Hepatocyte (in vitro differentiated cells): ENCODE measurements at regions not wholly inside any gene's neighbourhood (a gene's known extent, or its start where the extent isn't known, plus 50 kb on each side); places are given as distances from the start of the nearest gene placed in this dataset.

ENCODE experiments used
- DNase-seq: peaks from one replicate; pipeline ENCODE4 v3.0.0-alpha.2; 2016; ENCODE audit warnings: low spot score
- H2AFZ ChIP-seq: fragments of 200-600 bp; sonication (generic); 2 replicates; pipeline ENCODE4 v1.6.0; 2016; ENCODE audit warnings: antibody characterized with exemption, mild to moderate bottlenecking
- H3K27ac ChIP-seq: fragments of 200-600 bp; sonication (generic); 2 replicates; pipeline ENCODE4 v1.5.1; 2016; ENCODE audit warnings: mild to moderate bottlenecking
- H3K27me3 ChIP-seq: fragments of 200-600 bp; sonication (generic); 2 replicates; pipeline ENCODE4 v1.6.1; 2016
- H3K36me3 ChIP-seq: fragments of 200-600 bp; sonication (generic); replicated peaks from 2 replicates; pipeline ENCODE4 v1.5.1; 2016; ENCODE audit warnings: low read depth; ENCODE audit not compliant: insufficient read depth
- H3K4me1 ChIP-seq: fragments of 200-600 bp; sonication (generic); 2 replicates; pipeline ENCODE4 v1.5.1; 2016; ENCODE audit warnings: mild to moderate bottlenecking, moderate library complexity; ENCODE audit not compliant: insufficient read depth
- H3K4me2 ChIP-seq: fragments of 200-600 bp; sonication (generic); 2 replicates; pipeline ENCODE4 v1.6.0; 2016
- H3K4me3 ChIP-seq: fragments of 200-600 bp; sonication (generic); 2 replicates; pipeline ENCODE4 v1.5.1; 2016; ENCODE audit warnings: mild to moderate bottlenecking
- H3K79me2 ChIP-seq: fragments of 200-600 bp; sonication (generic); 2 replicates; pipeline ENCODE4 v1.6.0; 2017; ENCODE audit warnings: mild to moderate bottlenecking
- H3K9me2 ChIP-seq: fragments of 200-600 bp; sonication (generic); replicated peaks from 2 replicates; pipeline ENCODE4 v1.6.0; 2017; ENCODE audit warnings: mild to moderate bottlenecking; ENCODE audit not compliant: insufficient read depth
- H3K9me3 ChIP-seq: fragments of 200-600 bp; sonication (generic); 2 replicates; pipeline ENCODE4 v1.5.1; 2016; ENCODE audit warnings: low read depth, mild to moderate bottlenecking
- H4K20me1 ChIP-seq: fragments of 200-600 bp; sonication (generic); 2 replicates; pipeline ENCODE4 v1.6.0; 2016; ENCODE audit warnings: mild to moderate bottlenecking; ENCODE audit not compliant: insufficient read depth, poor library complexity, severe bottlenecking
- EZH2 ChIP-seq: fragments of 200-600 bp; sonication (generic); IDR thresholded peaks from 2 replicates; pipeline ENCODE4 v1.6.1; 2016; ENCODE audit warnings: antibody characterized with exemption, mild to moderate bottlenecking, borderline replicate concordance
- EZH2phosphoT487 ChIP-seq: fragments of 200-600 bp; sonication (generic); IDR thresholded peaks from one replicate; pipeline ENCODE4 v1.6.1; 2018; ENCODE audit warnings: antibody characterized with exemption, mild to moderate bottlenecking, low read depth, moderate library complexity; ENCODE audit not compliant: unreplicated experiment, severe bottlenecking
- WGBS: methylation state at CpG from one replicate; pipeline ENCODE4 v1.1.6; 2016; ENCODE audit warnings: low lambda C conversion rate; ENCODE audit errors: missing lambda C conversion rate; 5-methylcytosine and 5-hydroxymethylcytosine counted together
- TF ChIP-seq, protein P1 (sequence below): fragments of 200-600 bp; sonication (generic); IDR thresholded peaks from 2 replicates; pipeline ENCODE4 v1.5.1; 2016; ENCODE audit warnings: antibody characterized with exemption, mild to moderate bottlenecking; ENCODE audit not compliant: poor library complexity

DNA sequence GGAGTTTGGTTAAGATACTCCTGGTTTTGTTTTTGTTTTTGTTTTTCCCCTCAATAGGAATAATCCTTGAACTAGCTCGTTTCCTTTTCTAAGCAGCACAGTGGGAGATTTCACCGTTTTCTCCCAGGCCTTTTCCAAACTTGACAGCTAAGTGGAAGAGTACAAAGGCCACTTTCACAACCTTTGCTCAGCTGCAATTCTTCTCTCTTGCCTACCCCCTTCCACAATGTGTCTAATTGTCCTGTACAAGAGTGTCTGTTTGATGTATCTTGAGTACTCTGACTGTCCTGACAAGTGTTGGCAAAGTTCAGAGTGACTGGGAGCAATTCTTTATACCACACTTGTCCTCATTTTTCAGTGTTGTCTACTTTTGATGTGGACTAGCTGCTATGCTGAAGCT is 674.3 kb upstream of the AMOT start:
- H3K79me2 ChIP-seq = no peaks in the 10 kb centered on the region
- peak; percentile 38 for DNase-seq
- H3K27ac ChIP-seq = peak overlapping the region; percentile 17
- H3K4me1 ChIP-seq = peaks cover 15% of the 10 kb centered on the region
- WGBS = 12% methylated on average over 2 of the region's 2 CpGs
- TF ChIP-seq, protein P1, sequence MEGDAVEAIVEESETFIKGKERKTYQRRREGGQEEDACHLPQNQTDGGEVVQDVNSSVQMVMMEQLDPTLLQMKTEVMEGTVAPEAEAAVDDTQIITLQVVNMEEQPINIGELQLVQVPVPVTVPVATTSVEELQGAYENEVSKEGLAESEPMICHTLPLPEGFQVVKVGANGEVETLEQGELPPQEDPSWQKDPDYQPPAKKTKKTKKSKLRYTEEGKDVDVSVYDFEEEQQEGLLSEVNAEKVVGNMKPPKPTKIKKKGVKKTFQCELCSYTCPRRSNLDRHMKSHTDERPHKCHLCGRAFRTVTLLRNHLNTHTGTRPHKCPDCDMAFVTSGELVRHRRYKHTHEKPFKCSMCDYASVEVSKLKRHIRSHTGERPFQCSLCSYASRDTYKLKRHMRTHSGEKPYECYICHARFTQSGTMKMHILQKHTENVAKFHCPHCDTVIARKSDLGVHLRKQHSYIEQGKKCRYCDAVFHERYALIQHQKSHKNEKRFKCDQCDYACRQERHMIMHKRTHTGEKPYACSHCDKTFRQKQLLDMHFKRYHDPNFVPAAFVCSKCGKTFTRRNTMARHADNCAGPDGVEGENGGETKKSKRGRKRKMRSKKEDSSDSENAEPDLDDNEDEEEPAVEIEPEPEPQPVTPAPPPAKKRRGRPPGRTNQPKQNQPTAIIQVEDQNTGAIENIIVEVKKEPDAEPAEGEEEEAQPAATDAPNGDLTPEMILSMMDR = no peak
- TF ChIP-seq EZH2phosphoT487 (no peak), EZH2 (no peak)
- H3K4me3 ChIP-seq = no peak overlapping the region
- H2AFZ ChIP-seq = no peak overlapping the region
- no peaks in the 10 kb centered on the region for H3K9me2 ChIP-seq
- no peak overlapping the region for H3K4me2 ChIP-seq
- no peaks in the 10 kb centered on the region for H3K9me3 ChIP-seq
- H3K27me3 ChIP-seq = no peaks in the 10 kb centered on the region
- no peaks in the 10 kb centered on the region for H4K20me1 ChIP-seq
- no peaks in the 10 kb centered on the region for H3K36me3 ChIP-seq

DNA sequence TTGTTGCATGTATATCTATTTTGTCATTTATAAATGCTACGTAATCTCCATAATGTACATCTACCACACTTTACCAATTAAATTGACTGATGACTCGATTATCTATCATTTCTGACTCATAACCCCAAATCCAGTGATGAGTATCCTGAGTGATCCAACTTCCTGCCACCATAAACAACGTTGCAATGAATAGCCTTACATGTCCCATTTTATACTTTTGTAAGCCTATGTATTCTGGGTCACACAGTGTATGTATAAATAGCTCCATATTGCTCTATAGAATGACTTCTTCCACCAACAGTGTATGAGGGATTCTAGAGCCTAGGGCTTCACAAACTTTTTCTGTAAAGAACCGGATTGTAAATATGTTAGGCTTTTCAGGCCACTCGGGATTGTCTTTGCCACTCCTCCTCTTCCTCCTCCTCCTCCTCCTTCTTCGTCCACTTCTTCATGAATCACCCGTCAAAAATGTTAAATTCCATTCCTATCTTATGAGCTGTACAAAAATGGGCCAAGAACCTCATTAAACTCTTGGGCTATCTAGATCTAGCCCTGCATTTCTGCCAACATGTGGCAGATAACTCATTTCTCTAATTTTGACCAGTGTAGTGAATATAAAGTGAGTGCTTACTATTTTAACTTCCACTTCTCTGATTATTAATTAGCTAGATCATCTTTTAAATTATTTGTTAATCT is 672.2 kb upstream of the AMOT start:
- no peak overlapping the region for H2AFZ ChIP-seq
- TF ChIP-seq EZH2 = no peak
- TF ChIP-seq EZH2phosphoT487 = no peak
- TF ChIP-seq, protein P1 = no peak
- H3K27me3 ChIP-seq = no peaks in the 10 kb centered on the region
- H3K4me2 ChIP-seq = no peak overlapping the region
- no peak for DNase-seq
- no peaks in the 10 kb centered on the region for H3K36me3 ChIP-seq
- no peak overlapping the region for H3K27ac ChIP-seq
- no peak overlapping the region for H3K4me3 ChIP-seq
- no peaks in the 10 kb centered on the region for H3K9me3 ChIP-seq
- H3K9me2 ChIP-seq = no peaks in the 10 kb centered on the region
- H3K4me1 ChIP-seq = peaks cover 15% of the 10 kb centered on the region
- 81% methylated on average over 7 of the region's 7 CpGs for WGBS
- no peaks in the 10 kb centered on the region for H4K20me1 ChIP-seq
- no peaks in the 10 kb centered on the region for H3K79me2 ChIP-seq

DNA sequence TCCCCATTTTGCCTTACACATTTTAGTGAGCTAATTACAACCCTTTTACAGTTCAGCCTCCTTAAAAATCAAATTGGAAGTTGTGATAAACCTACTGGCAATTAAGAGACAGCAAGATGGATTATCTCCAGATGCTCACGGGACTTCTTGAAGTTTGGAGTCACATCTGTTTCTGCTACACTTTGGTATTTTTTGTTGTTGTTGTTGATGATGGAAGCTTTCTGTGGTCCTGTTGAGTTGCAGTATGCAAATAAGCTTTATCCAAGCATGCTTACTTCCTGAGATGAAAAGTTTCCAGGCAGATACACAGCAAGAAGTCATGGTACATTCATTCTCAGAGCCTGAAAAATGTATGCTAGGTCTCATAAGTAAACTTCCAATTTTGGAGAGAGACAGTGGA is 670.0 kb upstream of the AMOT start:
- 80% methylated on average over 1 of the region's 1 CpG for WGBS
- Histone ChIP-seq H3K27ac (no peak overlapping the region), H2AFZ (no peak overlapping the region), H3K4me3 (no peak overlapping the region), H3K79me2 (no peaks in the 10 kb centered on the region), H4K20me1 (no peaks in the 10 kb centered on the region), H3K36me3 (no peaks in the 10 kb centered on the region), H3K9me2 (no peaks in the 10 kb centered on the region), H3K27me3 (no peaks in the 10 kb centered on the region), H3K9me3 (no peaks in the 10 kb centered on the region), H3K4me1 (peaks cover 15% of the 10 kb centered on the region), H3K4me2 (no peak overlapping the region)
- TF ChIP-seq EZH2phosphoT487 (no peak), EZH2 (no peak)
- TF ChIP-seq, protein P1 = no peak
- no peak for DNase-seq
